Sigmoid colon (tissue), 4 donors: ENCODE measurements at regions not wholly inside any gene's neighbourhood (a gene's known extent, or its start where the extent isn't known, plus 50 kb on each side); places are given as distances from the start of the nearest gene placed in this dataset.

Experiments used
- POLR2A ChIP-seq, 2 donors: fragments of 450-650 bp; IDR thresholded peaks; one replicate each; pipeline ENCODE4 v1.6.1; 2016; ENCODE audit warnings: antibody characterized with exemption in 2 of 2, mild to moderate bottlenecking in 2 of 2, moderate library complexity in 2 of 2
- POLR2AphosphoS5 ChIP-seq, 4 donors: sonication (generic); formaldehyde crosslinking; IDR thresholded peaks; one replicate each; pipeline ENCODE4 v1.6.1; 2017; ENCODE audit warnings: antibody characterized with exemption in 4 of 4
- TF ChIP-seq, protein P1 (sequence below), 4 experiments: fragments of 450-650 bp in 3 of 4; fragments of 200-600 bp in 1 of 4; IDR thresholded peaks; one replicate each; pipeline ENCODE4 v1.5.1; 2016 to 2019; ENCODE audit warnings: antibody characterized with exemption in 4 of 4, mild to moderate bottlenecking in 3 of 4, moderate library complexity in 2 of 4

DNA sequence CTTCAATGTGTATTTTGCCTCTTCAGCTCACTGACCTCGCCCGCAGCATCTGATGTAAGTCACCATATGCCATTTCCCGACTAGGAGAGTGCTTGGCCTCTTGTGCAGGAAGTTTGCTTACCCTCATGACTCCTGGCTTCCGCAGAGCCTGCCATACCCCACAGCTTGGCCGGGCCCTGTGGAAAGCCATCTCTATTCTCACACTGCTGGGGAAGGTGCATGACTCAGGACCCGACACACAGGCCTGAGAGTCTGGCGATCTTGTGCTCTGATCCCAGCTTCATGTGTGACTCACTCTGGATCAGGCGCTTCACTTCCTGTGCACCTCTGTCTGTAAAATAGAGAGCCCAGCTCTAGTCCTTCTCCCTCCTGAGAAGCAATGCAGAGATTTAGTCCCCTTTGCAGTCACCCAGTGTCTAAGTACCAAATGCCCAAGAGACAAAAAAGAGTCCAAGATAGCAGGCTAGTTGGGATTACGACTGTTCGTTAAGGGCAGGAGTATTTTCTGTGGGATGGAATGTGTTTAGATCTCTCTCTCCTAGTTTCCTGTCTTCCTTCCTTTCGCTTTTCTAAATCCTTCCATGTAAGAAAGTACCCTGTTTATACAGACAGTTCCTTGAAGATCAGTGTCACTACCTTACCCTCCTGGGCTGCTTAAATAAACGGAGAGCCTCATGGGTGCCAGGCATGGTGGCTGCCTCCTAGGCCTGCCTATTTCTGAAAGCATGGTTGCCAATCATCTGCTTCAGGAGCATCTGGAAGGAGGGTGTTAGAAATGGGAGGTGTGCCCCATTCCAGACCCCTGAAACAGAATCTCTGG is 62.8 kb upstream of the KIF26B start:
- no peak for TF ChIP-seq POLR2A (IDR thresholded peaks at IDR 0.05)
- peak in 1 of 4 donors; percentile 29 for TF ChIP-seq POLR2AphosphoS5 (IDR thresholded peaks at IDR 0.05)
- TF ChIP-seq, protein P1, sequence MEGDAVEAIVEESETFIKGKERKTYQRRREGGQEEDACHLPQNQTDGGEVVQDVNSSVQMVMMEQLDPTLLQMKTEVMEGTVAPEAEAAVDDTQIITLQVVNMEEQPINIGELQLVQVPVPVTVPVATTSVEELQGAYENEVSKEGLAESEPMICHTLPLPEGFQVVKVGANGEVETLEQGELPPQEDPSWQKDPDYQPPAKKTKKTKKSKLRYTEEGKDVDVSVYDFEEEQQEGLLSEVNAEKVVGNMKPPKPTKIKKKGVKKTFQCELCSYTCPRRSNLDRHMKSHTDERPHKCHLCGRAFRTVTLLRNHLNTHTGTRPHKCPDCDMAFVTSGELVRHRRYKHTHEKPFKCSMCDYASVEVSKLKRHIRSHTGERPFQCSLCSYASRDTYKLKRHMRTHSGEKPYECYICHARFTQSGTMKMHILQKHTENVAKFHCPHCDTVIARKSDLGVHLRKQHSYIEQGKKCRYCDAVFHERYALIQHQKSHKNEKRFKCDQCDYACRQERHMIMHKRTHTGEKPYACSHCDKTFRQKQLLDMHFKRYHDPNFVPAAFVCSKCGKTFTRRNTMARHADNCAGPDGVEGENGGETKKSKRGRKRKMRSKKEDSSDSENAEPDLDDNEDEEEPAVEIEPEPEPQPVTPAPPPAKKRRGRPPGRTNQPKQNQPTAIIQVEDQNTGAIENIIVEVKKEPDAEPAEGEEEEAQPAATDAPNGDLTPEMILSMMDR (IDR thresholded peaks at IDR 0.05) = no peak
